Hepatocyte (in vitro differentiated cells): ENCODE measurements at regions not wholly inside any gene's neighbourhood (a gene's known extent, or its start where the extent isn't known, plus 50 kb on each side); places are given as distances from the start of the nearest gene placed in this dataset.

Experiments
- DNase-seq: peaks from one replicate; pipeline ENCODE4 v3.0.0-alpha.2; 2016; ENCODE audit warnings: low spot score
- H2AFZ ChIP-seq: fragments of 200-600 bp; sonication (generic); 2 replicates; pipeline ENCODE4 v1.6.0; 2016; ENCODE audit warnings: antibody characterized with exemption, mild to moderate bottlenecking
- H3K27ac ChIP-seq: fragments of 200-600 bp; sonication (generic); 2 replicates; pipeline ENCODE4 v1.5.1; 2016; ENCODE audit warnings: mild to moderate bottlenecking
- H3K27me3 ChIP-seq: fragments of 200-600 bp; sonication (generic); 2 replicates; pipeline ENCODE4 v1.6.1; 2016
- H3K36me3 ChIP-seq: fragments of 200-600 bp; sonication (generic); replicated peaks from 2 replicates; pipeline ENCODE4 v1.5.1; 2016; ENCODE audit warnings: low read depth; ENCODE audit not compliant: insufficient read depth
- H3K4me1 ChIP-seq: fragments of 200-600 bp; sonication (generic); 2 replicates; pipeline ENCODE4 v1.5.1; 2016; ENCODE audit warnings: mild to moderate bottlenecking, moderate library complexity; ENCODE audit not compliant: insufficient read depth
- H3K4me2 ChIP-seq: fragments of 200-600 bp; sonication (generic); 2 replicates; pipeline ENCODE4 v1.6.0; 2016
- H3K4me3 ChIP-seq: fragments of 200-600 bp; sonication (generic); 2 replicates; pipeline ENCODE4 v1.5.1; 2016; ENCODE audit warnings: mild to moderate bottlenecking
- H3K79me2 ChIP-seq: fragments of 200-600 bp; sonication (generic); 2 replicates; pipeline ENCODE4 v1.6.0; 2017; ENCODE audit warnings: mild to moderate bottlenecking
- H3K9me2 ChIP-seq: fragments of 200-600 bp; sonication (generic); replicated peaks from 2 replicates; pipeline ENCODE4 v1.6.0; 2017; ENCODE audit warnings: mild to moderate bottlenecking; ENCODE audit not compliant: insufficient read depth
- H3K9me3 ChIP-seq: fragments of 200-600 bp; sonication (generic); 2 replicates; pipeline ENCODE4 v1.5.1; 2016; ENCODE audit warnings: low read depth, mild to moderate bottlenecking
- H4K20me1 ChIP-seq: fragments of 200-600 bp; sonication (generic); 2 replicates; pipeline ENCODE4 v1.6.0; 2016; ENCODE audit warnings: mild to moderate bottlenecking; ENCODE audit not compliant: insufficient read depth, poor library complexity, severe bottlenecking
- EZH2 ChIP-seq: fragments of 200-600 bp; sonication (generic); IDR thresholded peaks from 2 replicates; pipeline ENCODE4 v1.6.1; 2016; ENCODE audit warnings: antibody characterized with exemption, mild to moderate bottlenecking, borderline replicate concordance
- EZH2phosphoT487 ChIP-seq: fragments of 200-600 bp; sonication (generic); IDR thresholded peaks from one replicate; pipeline ENCODE4 v1.6.1; 2018; ENCODE audit warnings: antibody characterized with exemption, mild to moderate bottlenecking, low read depth, moderate library complexity; ENCODE audit not compliant: unreplicated experiment, severe bottlenecking
- WGBS: methylation state at CpG from one replicate; pipeline ENCODE4 v1.1.6; 2016; ENCODE audit warnings: low lambda C conversion rate; ENCODE audit errors: missing lambda C conversion rate; 5-methylcytosine and 5-hydroxymethylcytosine counted together
- TF ChIP-seq, protein P1 (sequence below): fragments of 200-600 bp; sonication (generic); IDR thresholded peaks from 2 replicates; pipeline ENCODE4 v1.5.1; 2016; ENCODE audit warnings: antibody characterized with exemption, mild to moderate bottlenecking; ENCODE audit not compliant: poor library complexity

DNA sequence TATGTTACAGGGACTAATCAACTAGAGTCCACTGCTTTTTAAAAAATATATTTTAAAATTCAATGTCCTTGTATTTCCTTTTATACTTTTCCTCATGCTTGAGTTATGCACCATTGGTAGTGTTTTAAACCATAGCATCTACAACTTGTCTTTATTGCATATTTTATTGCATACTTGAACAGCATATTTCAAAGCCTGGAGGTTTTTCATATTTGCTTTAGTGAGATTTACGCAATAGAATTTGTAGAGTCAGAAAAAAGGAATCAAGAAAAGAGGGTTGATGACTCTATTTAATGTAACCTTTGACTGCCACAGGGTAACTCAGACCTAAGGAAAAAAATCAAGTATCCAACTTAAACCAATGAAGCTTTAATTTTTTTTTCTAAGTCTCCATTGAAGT, 1165.7 kb upstream of the IGFBP7 start:
- no peaks in the 10 kb centered on the region for H3K36me3 ChIP-seq
- no peak overlapping the region for H2AFZ ChIP-seq
- H3K4me2 ChIP-seq, result no peak overlapping the region
- 83% methylated on average over 1 of the region's 1 CpG for WGBS
- no peak overlapping the region for H3K4me3 ChIP-seq
- H3K79me2 ChIP-seq, result no peaks in the 10 kb centered on the region
- no peaks in the 10 kb centered on the region for H3K4me1 ChIP-seq
- DNase-seq, result no peak
- H3K9me2 ChIP-seq, result no peaks in the 10 kb centered on the region
- H3K27ac ChIP-seq, result no peak overlapping the region
- H3K27me3 ChIP-seq, result no peaks in the 10 kb centered on the region
- no peaks in the 10 kb centered on the region for H4K20me1 ChIP-seq
- TF ChIP-seq, protein P1, sequence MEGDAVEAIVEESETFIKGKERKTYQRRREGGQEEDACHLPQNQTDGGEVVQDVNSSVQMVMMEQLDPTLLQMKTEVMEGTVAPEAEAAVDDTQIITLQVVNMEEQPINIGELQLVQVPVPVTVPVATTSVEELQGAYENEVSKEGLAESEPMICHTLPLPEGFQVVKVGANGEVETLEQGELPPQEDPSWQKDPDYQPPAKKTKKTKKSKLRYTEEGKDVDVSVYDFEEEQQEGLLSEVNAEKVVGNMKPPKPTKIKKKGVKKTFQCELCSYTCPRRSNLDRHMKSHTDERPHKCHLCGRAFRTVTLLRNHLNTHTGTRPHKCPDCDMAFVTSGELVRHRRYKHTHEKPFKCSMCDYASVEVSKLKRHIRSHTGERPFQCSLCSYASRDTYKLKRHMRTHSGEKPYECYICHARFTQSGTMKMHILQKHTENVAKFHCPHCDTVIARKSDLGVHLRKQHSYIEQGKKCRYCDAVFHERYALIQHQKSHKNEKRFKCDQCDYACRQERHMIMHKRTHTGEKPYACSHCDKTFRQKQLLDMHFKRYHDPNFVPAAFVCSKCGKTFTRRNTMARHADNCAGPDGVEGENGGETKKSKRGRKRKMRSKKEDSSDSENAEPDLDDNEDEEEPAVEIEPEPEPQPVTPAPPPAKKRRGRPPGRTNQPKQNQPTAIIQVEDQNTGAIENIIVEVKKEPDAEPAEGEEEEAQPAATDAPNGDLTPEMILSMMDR, result no peak
- TF ChIP-seq EZH2 (no peak), EZH2phosphoT487 (no peak)
- no peaks in the 10 kb centered on the region for H3K9me3 ChIP-seq

DNA sequence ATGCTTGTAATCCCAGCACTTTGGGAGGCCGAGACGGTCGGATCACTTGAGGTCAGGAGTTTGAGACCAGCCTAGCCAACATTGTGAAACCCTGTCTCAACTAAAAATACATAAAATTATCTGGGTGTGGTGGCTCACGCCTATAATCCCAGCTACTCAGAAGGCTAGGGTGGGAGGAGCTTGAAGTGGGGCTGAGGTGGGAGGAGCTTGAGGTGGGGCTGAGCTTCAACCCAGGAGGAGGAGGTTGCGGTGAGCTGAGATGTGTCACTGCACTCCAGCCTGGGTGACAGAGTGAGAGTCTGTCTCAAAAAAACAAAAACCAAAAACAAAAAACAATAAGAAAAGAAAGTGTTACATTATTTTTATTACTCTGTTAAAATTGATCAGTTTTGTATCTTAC, 1164.4 kb upstream of the IGFBP7 start:
- H4K20me1 ChIP-seq, result no peaks in the 10 kb centered on the region
- no peak for DNase-seq
- H3K79me2 ChIP-seq, result no peaks in the 10 kb centered on the region
- no peaks in the 10 kb centered on the region for H3K4me1 ChIP-seq
- no peak overlapping the region for H3K4me2 ChIP-seq
- H3K27ac ChIP-seq, result no peak overlapping the region
- no peak overlapping the region for H3K4me3 ChIP-seq
- no peaks in the 10 kb centered on the region for H3K9me2 ChIP-seq
- H3K36me3 ChIP-seq, result no peaks in the 10 kb centered on the region
- 93% methylated on average over 5 of the region's 5 CpGs for WGBS
- H3K9me3 ChIP-seq, result no peaks in the 10 kb centered on the region
- TF ChIP-seq EZH2phosphoT487, result no peak
- TF ChIP-seq EZH2, result no peak
- TF ChIP-seq, protein P1, result no peak
- H3K27me3 ChIP-seq, result no peaks in the 10 kb centered on the region
- no peak overlapping the region for H2AFZ ChIP-seq

DNA sequence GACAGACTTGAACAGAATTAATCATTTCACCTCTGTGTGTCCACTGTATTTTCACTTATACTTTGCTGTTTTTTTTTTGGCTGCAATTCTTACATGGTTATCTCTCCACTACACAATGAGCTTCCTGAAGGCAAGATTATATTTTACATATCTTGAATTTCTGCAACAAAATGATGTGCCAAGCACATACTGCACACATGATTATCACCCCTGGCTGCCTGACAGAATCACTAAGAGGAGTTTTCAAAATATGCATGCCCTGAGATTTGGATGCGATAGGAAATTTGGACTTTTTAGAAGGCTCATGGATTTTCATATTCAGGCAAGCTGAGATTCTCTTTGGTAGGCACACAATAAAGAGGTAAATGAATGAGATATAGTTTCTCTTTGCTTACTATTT, 1162.1 kb upstream of the IGFBP7 start:
- Histone ChIP-seq H3K4me3 (no peak overlapping the region), H3K4me1 (no peaks in the 10 kb centered on the region), H2AFZ (no peak overlapping the region), H3K79me2 (no peaks in the 10 kb centered on the region), H3K9me2 (no peaks in the 10 kb centered on the region), H3K4me2 (no peak overlapping the region), H4K20me1 (no peaks in the 10 kb centered on the region), H3K27ac (no peak overlapping the region), H3K36me3 (no peaks in the 10 kb centered on the region), H3K27me3 (no peaks in the 10 kb centered on the region), H3K9me3 (no peaks in the 10 kb centered on the region)
- no peak for DNase-seq
- TF ChIP-seq, protein P1, result no peak
- TF ChIP-seq EZH2phosphoT487 (no peak), EZH2 (no peak)
- 94% methylated on average over 1 of the region's 1 CpG for WGBS

DNA sequence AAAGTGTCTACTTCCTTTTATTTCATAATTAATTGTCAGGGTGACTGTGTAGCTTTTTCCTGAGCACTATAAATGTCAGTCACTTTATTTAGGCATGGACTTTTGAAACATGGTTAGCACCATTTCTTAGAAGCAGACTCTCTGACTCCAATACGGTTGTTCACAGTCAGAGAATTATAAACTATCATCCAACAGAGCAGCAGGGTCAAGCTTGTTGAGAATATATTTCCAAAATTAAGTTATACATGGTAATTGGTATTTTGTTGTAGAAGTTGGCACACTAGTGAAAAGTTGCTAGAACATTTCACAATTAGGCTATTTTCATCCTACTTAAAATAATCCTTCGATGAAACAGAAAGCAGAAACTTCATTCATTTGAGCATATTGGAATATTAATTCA, 1155.5 kb upstream of the IGFBP7 start:
- no peaks in the 10 kb centered on the region for H4K20me1 ChIP-seq
- no peaks in the 10 kb centered on the region for H3K9me2 ChIP-seq
- no peaks in the 10 kb centered on the region for H3K4me1 ChIP-seq
- WGBS, result 80% methylated on average over 2 of the region's 2 CpGs
- TF ChIP-seq, protein P1, result no peak
- no peak for TF ChIP-seq EZH2phosphoT487
- no peak for TF ChIP-seq EZH2
- DNase-seq, result no peak
- H3K4me3 ChIP-seq, result no peak overlapping the region
- H3K27me3 ChIP-seq, result no peaks in the 10 kb centered on the region
- H3K27ac ChIP-seq, result no peak overlapping the region
- no peaks in the 10 kb centered on the region for H3K79me2 ChIP-seq
- no peaks in the 10 kb centered on the region for H3K36me3 ChIP-seq
- no peak overlapping the region for H3K4me2 ChIP-seq
- no peaks in the 10 kb centered on the region for H3K9me3 ChIP-seq
- no peak overlapping the region for H2AFZ ChIP-seq
